OCI-LY7 (cell line): ENCODE measurements at regions not wholly inside any gene's neighbourhood (a gene's known extent, or its start where the extent isn't known, plus 50 kb on each side); places are given as distances from the start of the nearest gene placed in this dataset.
A peak's percentile ranks its signal among the peaks of the same experiment; 100 is the strongest.

Source experiments
- BruUV-seq: library from RNA; stranded (reverse); fragments of 400-500 nt; replicated peaks from 2 replicates; lab custom pipeline; 2021; lab: Mats Ljungman, UMichigan
- CTCF ChIA-PET: fragments of 300-600 bp; sonication (Branson Sonifier 250); formaldehyde crosslinking; loops from one replicate; lab custom pipeline; 2022; ENCODE audit warnings: antibody characterized with exemption; ENCODE audit not compliant: unreplicated experiment; lab: Charles Lee
- POLR2A ChIA-PET: fragments of 300-600 bp; sonication (Branson Sonifier 250); formaldehyde crosslinking; loops from one replicate; lab custom pipeline; 2022; ENCODE audit warnings: antibody characterized with exemption; lab: Charles Lee
- DNase-seq: peaks from one replicate; pipeline ENCODE4 v3.0.0-alpha.2; 2015; ENCODE audit warnings: low spot score
- H2AFZ ChIP-seq: fragments of 200-600 bp; sonication (generic), shearing (Covaris generic); 2 replicates; pipeline ENCODE4 v1.6.1; 2014; ENCODE audit warnings: mild to moderate bottlenecking, antibody characterized with exemption, low read length, moderate library complexity
- H3K27ac ChIP-seq: fragments of 200-600 bp; sonication (generic); 2 replicates; pipeline ENCODE4 v1.5.1; 2014; ENCODE audit warnings: mixed run types, low read depth, mild to moderate bottlenecking, moderate library complexity, low read length, inconsistent platforms; ENCODE audit not compliant: poor library complexity, severe bottlenecking
- H3K36me3 ChIP-seq: fragments of 200-600 bp; sonication (generic); 2 replicates; pipeline ENCODE4 v1.6.1; 2014; ENCODE audit warnings: mild to moderate bottlenecking, antibody characterized with exemption, low read length, moderate library complexity, mixed read lengths; ENCODE audit not compliant: insufficient read depth
- H3K4me1 ChIP-seq: fragments of 200-600 bp; sonication (generic); 2 replicates; pipeline ENCODE4 v1.5.1; 2014; ENCODE audit warnings: mild to moderate bottlenecking, low read length; ENCODE audit not compliant: insufficient read depth, poor library complexity, severe bottlenecking
- H3K4me2 ChIP-seq: fragments of 200-600 bp; sonication (generic); 2 replicates; pipeline ENCODE4 v1.6.1; 2014; ENCODE audit warnings: mild to moderate bottlenecking, low read length
- H3K4me3 ChIP-seq: fragments of 200-600 bp; sonication (generic); 2 replicates; pipeline ENCODE4 v1.5.1; 2014; ENCODE audit warnings: mild to moderate bottlenecking, low read depth, low read length; ENCODE audit not compliant: poor library complexity, severe bottlenecking
- H3K79me2 ChIP-seq: fragments of 200-600 bp; sonication (generic); 2 replicates; pipeline ENCODE4 v1.6.1; 2016; ENCODE audit warnings: low read depth, mild to moderate bottlenecking, low read length, moderate library complexity, mixed read lengths; ENCODE audit not compliant: insufficient read depth
- H3K9me2 ChIP-seq: fragments of 200-600 bp; sonication (generic); 2 replicates; pipeline ENCODE4 v1.6.1; 2016; ENCODE audit warnings: mild to moderate bottlenecking, low read length, mixed read lengths; ENCODE audit not compliant: insufficient read depth
- H3K9me3 ChIP-seq: fragments of 200-600 bp; sonication (generic); 2 replicates; pipeline ENCODE4 v1.6.1; 2014; ENCODE audit warnings: mild to moderate bottlenecking, mixed run types, low read length, mixed read lengths
- H4K20me1 ChIP-seq: fragments of 200-600 bp; sonication (generic); 2 replicates; pipeline ENCODE4 v1.6.1; 2014; ENCODE audit warnings: mild to moderate bottlenecking, antibody characterized with exemption, low read length, moderate library complexity, mixed read lengths; ENCODE audit not compliant: insufficient read depth
- CTCF ChIP-seq: fragments of 200-600 bp; sonication (generic); conservative IDR thresholded peaks from 2 replicates; pipeline ENCODE4 v1.5.1; 2014; ENCODE audit warnings: mild to moderate bottlenecking, antibody characterized with exemption, low read length, moderate library complexity, mixed read lengths
- EZH2phosphoT487 ChIP-seq: fragments of 200-600 bp; sonication (generic); IDR thresholded peaks from 2 replicates; pipeline ENCODE4 v1.6.1; 2018; ENCODE audit warnings: low read depth, borderline replicate concordance, mild to moderate bottlenecking, mixed run types, antibody characterized with exemption, low read length, moderate library complexity, mixed read lengths
- intact Hi-C: fragments of 100-400 bp; cut with micrococcal nuclease; formaldehyde crosslinking; loops from one replicate; pipeline ENCODE4 v1.10.0; 2022; ENCODE audit not compliant: unreplicated experiment

- no TSS peak for BruUV-seq
- H3K36me3 ChIP-seq: no peaks in the 10 kb centered on the region
- no peaks in the 10 kb centered on the region for H3K9me3 ChIP-seq
- H3K9me2 ChIP-seq: no peaks in the 10 kb centered on the region
- CTCF ChIA-PET: interaction anchor here (0.7 to 1.6 kb wide), 2 partner anchors 8 to 15 kb away, joined by 3 read pairs; no protein-coding TSS in a partner anchor
- no peak overlapping the region for H3K4me3 ChIP-seq
- peaks cover 26% of the 10 kb centered on the region for H3K4me1 ChIP-seq
- POLR2A ChIA-PET: interaction anchor here (1.1 to 7.3 kb wide), 5 partner anchors 9 to 65 kb away, joined by 3 to 109 read pairs (median 5); no protein-coding TSS in a partner anchor
- intact Hi-C loops: no loop called here
- H2AFZ ChIP-seq: peak overlapping the region; percentile 85
- no peak overlapping the region for H3K27ac ChIP-seq
- TF ChIP-seq CTCF (no peak), EZH2phosphoT487 (no peak)
- no peaks in the 10 kb centered on the region for H4K20me1 ChIP-seq
- DNase-seq: no peak
- H3K4me2 ChIP-seq: peak overlapping the region; percentile 32
- no peaks in the 10 kb centered on the region for H3K79me2 ChIP-seq
Measured at GRCh38 chr9:82117026-82117811, 128.6 kb downstream of the SPATA31D1 start.

DNA sequence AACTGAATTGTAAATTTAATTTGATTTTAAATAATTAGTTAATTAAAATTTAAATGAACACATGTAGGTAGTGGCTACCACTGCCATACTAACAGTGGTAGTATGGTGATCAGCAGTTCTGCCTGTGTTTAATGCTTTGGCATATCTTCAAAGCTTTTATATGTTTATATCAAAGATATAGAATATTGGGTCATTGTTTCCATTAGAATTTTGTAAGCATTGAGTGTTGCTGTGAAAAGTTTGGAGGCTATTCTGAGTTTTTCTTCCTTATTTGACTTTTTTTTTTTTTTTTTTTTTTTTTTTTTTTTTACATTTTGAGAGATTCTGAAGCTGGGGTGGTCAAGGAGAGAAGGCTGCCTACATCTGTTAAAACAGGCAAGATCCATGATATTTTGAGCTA lies 134.2 kb downstream of the SPATA31D1 start:
- H2AFZ ChIP-seq: no peak overlapping the region
- no TSS peak for BruUV-seq

More for the DNA sequence above, 134.2 kb downstream of the SPATA31D1 start:
- Histone ChIP-seq H3K36me3 (no peaks in the 10 kb centered on the region), H3K27ac (no peak overlapping the region), H3K4me1 (peaks cover 36% of the 10 kb centered on the region), H3K4me3 (no peak overlapping the region), H4K20me1 (no peaks in the 10 kb centered on the region), H3K79me2 (no peaks in the 10 kb centered on the region), H3K4me2 (no peak overlapping the region), H3K9me3 (no peaks in the 10 kb centered on the region), H3K9me2 (no peaks in the 10 kb centered on the region)
- no peak for TF ChIP-seq EZH2phosphoT487
- TF ChIP-seq CTCF: no peak
- CTCF ChIA-PET: interaction anchor here (0.6 kb wide), 1 partner anchor 9 kb away, joined by 3 read pairs; no protein-coding TSS in a partner anchor
- DNase-seq: no peak
- POLR2A ChIA-PET: interaction anchor here (0.6 to 0.9 kb wide), 7 partner anchors 9 to 1677 kb away, joined by 3 to 5 read pairs (median 3); no protein-coding TSS in a partner anchor
- intact Hi-C loops: no loop called here
